ENCODE measurements at regions not wholly inside any gene's neighbourhood (a gene's known extent, or its start where the extent isn't known, plus 50 kb on each side); places are given as distances from the start of the nearest gene placed in this dataset.

GRCh38 chr2:434625-435024 lies 146.7 kb upstream of the ALKAL2 start (continued):
- no peak for TF ChIP-seq ZNF687 (IDR thresholded peaks at IDR 0.05)
- TF ChIP-seq USF1 (IDR thresholded peaks at IDR 0.05; ENCODE audit: borderline replicate concordance, extremely low read length, insufficient read depth, low read depth, low read length) = no peak
- TF ChIP-seq PAX8 (IDR thresholded peaks at IDR 0.05) = no peak
- TF ChIP-seq USF2 (IDR thresholded peaks at IDR 0.05; ENCODE audit: borderline replicate concordance, low read depth, low read length) = no peak
- TF ChIP-seq, protein P1, sequence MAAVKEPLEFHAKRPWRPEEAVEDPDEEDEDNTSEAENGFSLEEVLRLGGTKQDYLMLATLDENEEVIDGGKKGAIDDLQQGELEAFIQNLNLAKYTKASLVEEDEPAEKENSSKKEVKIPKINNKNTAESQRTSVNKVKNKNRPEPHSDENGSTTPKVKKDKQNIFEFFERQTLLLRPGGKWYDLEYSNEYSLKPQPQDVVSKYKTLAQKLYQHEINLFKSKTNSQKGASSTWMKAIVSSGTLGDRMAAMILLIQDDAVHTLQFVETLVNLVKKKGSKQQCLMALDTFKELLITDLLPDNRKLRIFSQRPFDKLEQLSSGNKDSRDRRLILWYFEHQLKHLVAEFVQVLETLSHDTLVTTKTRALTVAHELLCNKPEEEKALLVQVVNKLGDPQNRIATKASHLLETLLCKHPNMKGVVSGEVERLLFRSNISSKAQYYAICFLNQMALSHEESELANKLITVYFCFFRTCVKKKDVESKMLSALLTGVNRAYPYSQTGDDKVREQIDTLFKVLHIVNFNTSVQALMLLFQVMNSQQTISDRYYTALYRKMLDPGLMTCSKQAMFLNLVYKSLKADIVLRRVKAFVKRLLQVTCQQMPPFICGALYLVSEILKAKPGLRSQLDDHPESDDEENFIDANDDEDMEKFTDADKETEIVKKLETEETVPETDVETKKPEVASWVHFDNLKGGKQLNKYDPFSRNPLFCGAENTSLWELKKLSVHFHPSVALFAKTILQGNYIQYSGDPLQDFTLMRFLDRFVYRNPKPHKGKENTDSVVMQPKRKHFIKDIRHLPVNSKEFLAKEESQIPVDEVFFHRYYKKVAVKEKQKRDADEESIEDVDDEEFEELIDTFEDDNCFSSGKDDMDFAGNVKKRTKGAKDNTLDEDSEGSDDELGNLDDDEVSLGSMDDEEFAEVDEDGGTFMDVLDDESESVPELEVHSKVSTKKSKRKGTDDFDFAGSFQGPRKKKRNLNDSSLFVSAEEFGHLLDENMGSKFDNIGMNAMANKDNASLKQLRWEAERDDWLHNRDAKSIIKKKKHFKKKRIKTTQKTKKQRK (IDR thresholded peaks at IDR 0.05; ENCODE audit: low read depth, low read length) = no peak
- no peak for TF ChIP-seq SUZ12 (IDR thresholded peaks at IDR 0.05; ENCODE audit: unreplicated experiment)
- TF ChIP-seq HSF1 (IDR thresholded peaks at IDR 0.05; ENCODE audit: low read depth, low read length) = no peak
- TF ChIP-seq, protein P2, sequence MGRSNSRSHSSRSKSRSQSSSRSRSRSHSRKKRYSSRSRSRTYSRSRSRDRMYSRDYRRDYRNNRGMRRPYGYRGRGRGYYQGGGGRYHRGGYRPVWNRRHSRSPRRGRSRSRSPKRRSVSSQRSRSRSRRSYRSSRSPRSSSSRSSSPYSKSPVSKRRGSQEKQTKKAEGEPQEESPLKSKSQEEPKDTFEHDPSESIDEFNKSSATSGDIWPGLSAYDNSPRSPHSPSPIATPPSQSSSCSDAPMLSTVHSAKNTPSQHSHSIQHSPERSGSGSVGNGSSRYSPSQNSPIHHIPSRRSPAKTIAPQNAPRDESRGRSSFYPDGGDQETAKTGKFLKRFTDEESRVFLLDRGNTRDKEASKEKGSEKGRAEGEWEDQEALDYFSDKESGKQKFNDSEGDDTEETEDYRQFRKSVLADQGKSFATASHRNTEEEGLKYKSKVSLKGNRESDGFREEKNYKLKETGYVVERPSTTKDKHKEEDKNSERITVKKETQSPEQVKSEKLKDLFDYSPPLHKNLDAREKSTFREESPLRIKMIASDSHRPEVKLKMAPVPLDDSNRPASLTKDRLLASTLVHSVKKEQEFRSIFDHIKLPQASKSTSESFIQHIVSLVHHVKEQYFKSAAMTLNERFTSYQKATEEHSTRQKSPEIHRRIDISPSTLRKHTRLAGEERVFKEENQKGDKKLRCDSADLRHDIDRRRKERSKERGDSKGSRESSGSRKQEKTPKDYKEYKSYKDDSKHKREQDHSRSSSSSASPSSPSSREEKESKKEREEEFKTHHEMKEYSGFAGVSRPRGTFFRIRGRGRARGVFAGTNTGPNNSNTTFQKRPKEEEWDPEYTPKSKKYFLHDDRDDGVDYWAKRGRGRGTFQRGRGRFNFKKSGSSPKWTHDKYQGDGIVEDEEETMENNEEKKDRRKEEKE (IDR thresholded peaks at IDR 0.05) = no peak

Data from GM12878 (cell line).